Neural cell (in vitro differentiated cells): ENCODE measurements at regions not wholly inside any gene's neighbourhood (a gene's known extent, or its start where the extent isn't known, plus 50 kb on each side); places are given as distances from the start of the nearest gene placed in this dataset.

Source experiments
- CTCF ChIP-seq: fragments of 450-650 bp; IDR thresholded peaks from 2 replicates; pipeline ENCODE4 v1.5.1; 2014; ENCODE audit warnings: antibody characterized with exemption, mild to moderate bottlenecking, moderate library complexity; ENCODE audit not compliant: poor library complexity, severe bottlenecking
- EP300 ChIP-seq: fragments of 450-650 bp; conservative IDR thresholded peaks from 2 replicates; pipeline ENCODE4 v1.6.1; 2014; ENCODE audit warnings: antibody characterized with exemption, mild to moderate bottlenecking, moderate library complexity; ENCODE audit not compliant: poor library complexity, severe bottlenecking
- EZH2 ChIP-seq: fragments of 200-600, 300-800 bp; shearing (Covaris generic), sonication (generic); IDR thresholded peaks from 2 replicates; pipeline ENCODE4 v1.6.1; 2014; ENCODE audit warnings: antibody characterized with exemption, low read length, borderline replicate concordance, mild to moderate bottlenecking; ENCODE audit not compliant: insufficient read depth, poor library complexity, severe bottlenecking
- POLR2AphosphoS5 ChIP-seq: IDR thresholded peaks from 2 replicates; pipeline ENCODE4 v1.6.1; 2012
- TAF1 ChIP-seq: IDR thresholded peaks from 2 replicates; pipeline ENCODE4 v1.6.1; 2012; ENCODE audit warnings: low read depth

GRCh38 chr9:29437526-29437925 lies 1864.2 kb upstream of the C9orf72 start:
- TF ChIP-seq CTCF, result no peak
- no peak for TF ChIP-seq EZH2
- no peak for TF ChIP-seq POLR2AphosphoS5
- no peak for TF ChIP-seq TAF1
- no peak for TF ChIP-seq EP300
